WTC11 (cell line): ENCODE measurements at regions not wholly inside any gene's neighbourhood (a gene's known extent, or its start where the extent isn't known, plus 50 kb on each side); places are given as distances from the start of the nearest gene placed in this dataset.

Experiments used
- CREB1 ChIP-seq: sonication (generic); formaldehyde crosslinking; IDR thresholded peaks from 2 replicates; pipeline ENCODE4 v1.8.0; 2023; ENCODE audit warnings: mild to moderate bottlenecking, missing genetic modification reagents
- CREM ChIP-seq: sonication (generic); formaldehyde crosslinking; IDR thresholded peaks from 2 replicates; pipeline ENCODE4 v1.8.1; 2022; ENCODE audit warnings: mild to moderate bottlenecking, missing genetic modification reagents, moderate library complexity
- FOXJ3 ChIP-seq: sonication (generic); formaldehyde crosslinking; IDR thresholded peaks from 2 replicates; pipeline ENCODE4 v1.9.0; 2021; ENCODE audit warnings: missing genetic modification reagents, mild to moderate bottlenecking, borderline replicate concordance
- JAZF1 ChIP-seq: fragments of 250-450 bp; sonication (Bioruptor Pico); IDR thresholded peaks from 2 replicates; pipeline ENCODE4 v1.9.0; 2021; ENCODE audit warnings: moderate library complexity, mild to moderate bottlenecking, inconsistent platforms
- NFATC4 ChIP-seq: fragments of 250-450 bp; sonication (Bioruptor Pico); IDR thresholded peaks from 2 replicates; pipeline ENCODE4 v1.9.0; 2021; ENCODE audit warnings: mild to moderate bottlenecking
- RELA ChIP-seq: sonication (generic); formaldehyde crosslinking; IDR thresholded peaks from 2 replicates; pipeline ENCODE4 v1.8.1; 2022; ENCODE audit warnings: missing genetic modification reagents, mild to moderate bottlenecking, borderline replicate concordance
- SP1 ChIP-seq: sonication (generic); formaldehyde crosslinking; conservative IDR thresholded peaks from 2 replicates; pipeline ENCODE4 v1.8.1; 2022; ENCODE audit warnings: missing genetic modification reagents
- ZNF138 ChIP-seq: sonication (generic); formaldehyde crosslinking; conservative IDR thresholded peaks from 2 replicates; pipeline ENCODE4 v1.8.1; 2022; ENCODE audit warnings: mild to moderate bottlenecking, moderate library complexity, missing genetic modification reagents
- TF ChIP-seq, protein P1 (sequence below): fragments of 200-600 bp; IDR thresholded peaks from 2 replicates; pipeline ENCODE4 v1.8.0; 2022; ENCODE audit warnings: antibody characterized with exemption
- TF ChIP-seq, protein P2 (sequence below): sonication (generic); formaldehyde crosslinking; IDR thresholded peaks from 2 replicates; pipeline ENCODE4 v1.8.0; 2022; ENCODE audit warnings: mild to moderate bottlenecking, missing genetic modification reagents
- TF ChIP-seq, protein P3 (sequence below): sonication (generic); formaldehyde crosslinking; IDR thresholded peaks from 2 replicates; pipeline ENCODE4 v1.8.1; 2023; ENCODE audit warnings: mild to moderate bottlenecking, missing genetic modification reagents
- TF ChIP-seq, protein P4 (sequence below): sonication (generic); formaldehyde crosslinking; IDR thresholded peaks from 2 replicates; pipeline ENCODE4 v1.8.0; 2023; ENCODE audit warnings: mild to moderate bottlenecking, missing genetic modification reagents
- TF ChIP-seq, protein P5 (sequence below): sonication (generic); formaldehyde crosslinking; IDR thresholded peaks from 2 replicates; pipeline ENCODE4 v1.8.0; 2022; ENCODE audit warnings: mild to moderate bottlenecking, missing genetic modification reagents

DNA sequence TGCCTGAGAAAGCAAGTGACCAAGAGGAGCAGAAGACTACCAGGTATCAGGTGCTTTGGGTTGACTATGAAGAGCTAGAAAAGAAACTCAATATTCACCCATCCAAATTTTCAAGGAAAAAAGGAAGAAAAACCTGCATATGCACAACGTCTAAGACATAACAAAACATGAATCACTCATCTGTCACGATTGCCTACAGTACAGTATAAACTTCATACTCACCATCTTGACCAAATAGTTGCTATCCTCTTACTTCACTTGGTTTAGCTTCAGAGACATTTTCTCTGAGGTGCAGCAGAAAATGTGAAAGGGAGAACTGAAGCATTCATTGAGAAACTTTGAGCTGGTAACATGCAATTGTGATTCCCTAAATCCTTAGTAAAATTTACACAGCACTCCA, 228.6 kb upstream of the MPDZ start:
- TF ChIP-seq CREB1 (no peak), SP1 (CRISPR knock-in tag) (no peak), RELA (CRISPR knock-in tag) (no peak), ZNF138 (CRISPR knock-in tag) (no peak), CREM (no peak), JAZF1 (CRISPR knock-in tag) (no peak), FOXJ3 (CRISPR knock-in tag) (no peak), NFATC4 (CRISPR knock-in tag) (no peak)
- TF ChIP-seq, protein P1, sequence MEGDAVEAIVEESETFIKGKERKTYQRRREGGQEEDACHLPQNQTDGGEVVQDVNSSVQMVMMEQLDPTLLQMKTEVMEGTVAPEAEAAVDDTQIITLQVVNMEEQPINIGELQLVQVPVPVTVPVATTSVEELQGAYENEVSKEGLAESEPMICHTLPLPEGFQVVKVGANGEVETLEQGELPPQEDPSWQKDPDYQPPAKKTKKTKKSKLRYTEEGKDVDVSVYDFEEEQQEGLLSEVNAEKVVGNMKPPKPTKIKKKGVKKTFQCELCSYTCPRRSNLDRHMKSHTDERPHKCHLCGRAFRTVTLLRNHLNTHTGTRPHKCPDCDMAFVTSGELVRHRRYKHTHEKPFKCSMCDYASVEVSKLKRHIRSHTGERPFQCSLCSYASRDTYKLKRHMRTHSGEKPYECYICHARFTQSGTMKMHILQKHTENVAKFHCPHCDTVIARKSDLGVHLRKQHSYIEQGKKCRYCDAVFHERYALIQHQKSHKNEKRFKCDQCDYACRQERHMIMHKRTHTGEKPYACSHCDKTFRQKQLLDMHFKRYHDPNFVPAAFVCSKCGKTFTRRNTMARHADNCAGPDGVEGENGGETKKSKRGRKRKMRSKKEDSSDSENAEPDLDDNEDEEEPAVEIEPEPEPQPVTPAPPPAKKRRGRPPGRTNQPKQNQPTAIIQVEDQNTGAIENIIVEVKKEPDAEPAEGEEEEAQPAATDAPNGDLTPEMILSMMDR, result no peak
- TF ChIP-seq, protein P2, sequence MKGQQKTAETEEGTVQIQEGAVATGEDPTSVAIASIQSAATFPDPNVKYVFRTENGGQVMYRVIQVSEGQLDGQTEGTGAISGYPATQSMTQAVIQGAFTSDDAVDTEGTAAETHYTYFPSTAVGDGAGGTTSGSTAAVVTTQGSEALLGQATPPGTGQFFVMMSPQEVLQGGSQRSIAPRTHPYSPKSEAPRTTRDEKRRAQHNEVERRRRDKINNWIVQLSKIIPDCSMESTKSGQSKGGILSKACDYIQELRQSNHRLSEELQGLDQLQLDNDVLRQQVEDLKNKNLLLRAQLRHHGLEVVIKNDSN (CRISPR knock-in tag), result no peak
- TF ChIP-seq, protein P3, sequence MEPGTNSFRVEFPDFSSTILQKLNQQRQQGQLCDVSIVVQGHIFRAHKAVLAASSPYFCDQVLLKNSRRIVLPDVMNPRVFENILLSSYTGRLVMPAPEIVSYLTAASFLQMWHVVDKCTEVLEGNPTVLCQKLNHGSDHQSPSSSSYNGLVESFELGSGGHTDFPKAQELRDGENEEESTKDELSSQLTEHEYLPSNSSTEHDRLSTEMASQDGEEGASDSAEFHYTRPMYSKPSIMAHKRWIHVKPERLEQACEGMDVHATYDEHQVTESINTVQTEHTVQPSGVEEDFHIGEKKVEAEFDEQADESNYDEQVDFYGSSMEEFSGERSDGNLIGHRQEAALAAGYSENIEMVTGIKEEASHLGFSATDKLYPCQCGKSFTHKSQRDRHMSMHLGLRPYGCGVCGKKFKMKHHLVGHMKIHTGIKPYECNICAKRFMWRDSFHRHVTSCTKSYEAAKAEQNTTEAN, result no peak
- TF ChIP-seq, protein P4, sequence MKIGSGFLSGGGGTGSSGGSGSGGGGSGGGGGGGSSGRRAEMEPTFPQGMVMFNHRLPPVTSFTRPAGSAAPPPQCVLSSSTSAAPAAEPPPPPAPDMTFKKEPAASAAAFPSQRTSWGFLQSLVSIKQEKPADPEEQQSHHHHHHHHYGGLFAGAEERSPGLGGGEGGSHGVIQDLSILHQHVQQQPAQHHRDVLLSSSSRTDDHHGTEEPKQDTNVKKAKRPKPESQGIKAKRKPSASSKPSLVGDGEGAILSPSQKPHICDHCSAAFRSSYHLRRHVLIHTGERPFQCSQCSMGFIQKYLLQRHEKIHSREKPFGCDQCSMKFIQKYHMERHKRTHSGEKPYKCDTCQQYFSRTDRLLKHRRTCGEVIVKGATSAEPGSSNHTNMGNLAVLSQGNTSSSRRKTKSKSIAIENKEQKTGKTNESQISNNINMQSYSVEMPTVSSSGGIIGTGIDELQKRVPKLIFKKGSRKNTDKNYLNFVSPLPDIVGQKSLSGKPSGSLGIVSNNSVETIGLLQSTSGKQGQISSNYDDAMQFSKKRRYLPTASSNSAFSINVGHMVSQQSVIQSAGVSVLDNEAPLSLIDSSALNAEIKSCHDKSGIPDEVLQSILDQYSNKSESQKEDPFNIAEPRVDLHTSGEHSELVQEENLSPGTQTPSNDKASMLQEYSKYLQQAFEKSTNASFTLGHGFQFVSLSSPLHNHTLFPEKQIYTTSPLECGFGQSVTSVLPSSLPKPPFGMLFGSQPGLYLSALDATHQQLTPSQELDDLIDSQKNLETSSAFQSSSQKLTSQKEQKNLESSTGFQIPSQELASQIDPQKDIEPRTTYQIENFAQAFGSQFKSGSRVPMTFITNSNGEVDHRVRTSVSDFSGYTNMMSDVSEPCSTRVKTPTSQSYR (CRISPR knock-in tag), result no peak
- TF ChIP-seq, protein P5, sequence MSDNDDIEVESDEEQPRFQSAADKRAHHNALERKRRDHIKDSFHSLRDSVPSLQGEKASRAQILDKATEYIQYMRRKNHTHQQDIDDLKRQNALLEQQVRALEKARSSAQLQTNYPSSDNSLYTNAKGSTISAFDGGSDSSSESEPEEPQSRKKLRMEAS (CRISPR knock-in tag), result no peak
